ENCODE measurements at regions not wholly inside any gene's neighbourhood (a gene's known extent, or its start where the extent isn't known, plus 50 kb on each side); places are given as distances from the start of the nearest gene placed in this dataset.

DNA sequence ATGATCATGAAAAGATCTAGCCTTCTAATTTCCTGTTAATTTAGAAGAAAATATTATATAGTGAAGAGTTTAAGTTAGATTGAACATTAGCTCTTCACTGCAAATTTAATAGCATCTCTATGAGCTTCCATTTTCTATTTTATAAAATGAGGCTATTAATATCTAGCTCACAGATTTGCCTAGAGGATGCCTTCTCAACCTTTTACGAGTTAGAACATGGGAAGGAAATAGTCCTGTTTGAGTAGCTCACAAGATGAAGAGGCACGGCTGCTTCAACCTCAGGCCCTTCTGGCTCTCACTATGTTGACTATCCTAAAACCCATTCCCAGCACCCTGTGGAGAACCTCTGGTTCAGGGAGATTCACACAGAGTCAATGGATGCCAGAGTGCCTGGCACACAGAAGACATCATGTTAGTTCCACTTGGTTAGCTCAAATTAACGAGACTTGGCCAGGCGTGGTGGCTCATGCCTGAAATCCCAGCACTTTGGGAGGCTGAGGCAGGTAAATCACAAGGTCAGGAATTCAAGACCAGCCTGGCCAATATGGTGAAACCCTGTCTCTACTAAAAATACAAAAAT, 97.9 kb upstream of the GUCY1A1 start:
- TF ChIP-seq, protein P1, sequence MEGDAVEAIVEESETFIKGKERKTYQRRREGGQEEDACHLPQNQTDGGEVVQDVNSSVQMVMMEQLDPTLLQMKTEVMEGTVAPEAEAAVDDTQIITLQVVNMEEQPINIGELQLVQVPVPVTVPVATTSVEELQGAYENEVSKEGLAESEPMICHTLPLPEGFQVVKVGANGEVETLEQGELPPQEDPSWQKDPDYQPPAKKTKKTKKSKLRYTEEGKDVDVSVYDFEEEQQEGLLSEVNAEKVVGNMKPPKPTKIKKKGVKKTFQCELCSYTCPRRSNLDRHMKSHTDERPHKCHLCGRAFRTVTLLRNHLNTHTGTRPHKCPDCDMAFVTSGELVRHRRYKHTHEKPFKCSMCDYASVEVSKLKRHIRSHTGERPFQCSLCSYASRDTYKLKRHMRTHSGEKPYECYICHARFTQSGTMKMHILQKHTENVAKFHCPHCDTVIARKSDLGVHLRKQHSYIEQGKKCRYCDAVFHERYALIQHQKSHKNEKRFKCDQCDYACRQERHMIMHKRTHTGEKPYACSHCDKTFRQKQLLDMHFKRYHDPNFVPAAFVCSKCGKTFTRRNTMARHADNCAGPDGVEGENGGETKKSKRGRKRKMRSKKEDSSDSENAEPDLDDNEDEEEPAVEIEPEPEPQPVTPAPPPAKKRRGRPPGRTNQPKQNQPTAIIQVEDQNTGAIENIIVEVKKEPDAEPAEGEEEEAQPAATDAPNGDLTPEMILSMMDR (IDR thresholded peaks at IDR 0.05) = no peak
- Histone ChIP-seq H3K4me1 (ENCODE audit: control insufficient read depth in 1 of 2, low read depth in 2 of 2) (no peaks in the 10 kb centered on the region), H3K36me3 (no peaks in the 10 kb centered on the region), H3K9me3 (no peaks in the 10 kb centered on the region), H3K4me3 (no peak overlapping the region), H3K27me3 (replicated peaks; ENCODE audit: insufficient read depth) (no peaks in the 10 kb centered on the region), H3K27ac (no peak overlapping the region)
- ATAC-seq (ENCODE audit: insufficient number of reproducible peaks, low FRiP score, low read depth) = no peak
- DNase-seq (ENCODE audit: low spot score) = no peak

DNA sequence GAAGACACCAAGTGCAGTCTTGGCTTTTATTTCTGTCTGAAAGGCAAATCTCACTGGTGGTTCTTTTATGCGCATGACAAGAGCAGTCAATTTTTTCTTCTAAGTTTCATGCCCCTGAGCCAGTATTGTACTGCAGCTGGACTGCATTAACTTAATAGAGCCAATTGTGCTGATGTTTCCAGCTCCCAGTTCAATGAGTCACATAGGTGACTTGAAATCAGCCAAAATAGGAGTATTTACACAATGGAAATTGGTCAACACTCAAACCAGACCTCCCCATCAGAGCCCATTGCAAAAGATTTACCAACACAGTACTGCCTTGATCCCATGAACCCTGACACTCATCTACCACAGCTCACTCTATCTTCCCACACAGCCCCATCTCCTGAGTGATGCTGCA, 100.3 kb upstream of the GUCY1A1 start:
- Histone ChIP-seq H3K27ac (no peak overlapping the region), H3K4me1 (ENCODE audit: control insufficient read depth in 1 of 2, low read depth in 2 of 2) (no peaks in the 10 kb centered on the region), H3K36me3 (no peaks in the 10 kb centered on the region), H3K27me3 (replicated peaks; ENCODE audit: insufficient read depth) (no peaks in the 10 kb centered on the region), H3K4me3 (no peak overlapping the region), H3K9me3 (no peaks in the 10 kb centered on the region)
- TF ChIP-seq, protein P1 (IDR thresholded peaks at IDR 0.05) = no peak
- DNase-seq (ENCODE audit: low spot score) = no peak
- no peak for ATAC-seq (ENCODE audit: insufficient number of reproducible peaks, low FRiP score, low read depth)

DNA sequence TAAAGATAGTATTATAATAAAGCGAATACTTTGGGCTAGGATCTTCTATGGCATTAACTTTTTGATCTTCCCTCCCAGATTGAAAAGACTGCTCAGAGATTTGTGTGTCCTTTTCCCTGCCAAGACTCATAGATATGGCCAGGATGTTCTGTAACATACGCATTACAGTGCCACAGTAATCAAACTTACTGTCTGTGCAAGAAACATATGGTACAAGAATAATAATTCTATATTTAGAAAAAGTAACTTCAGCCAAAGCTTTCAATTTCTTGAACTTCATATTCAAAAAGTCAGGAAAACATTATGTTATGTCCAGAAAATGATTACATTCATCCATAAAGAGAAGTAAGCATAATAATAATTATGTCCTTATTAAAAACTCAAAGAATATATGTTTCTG, 100.9 kb upstream of the GUCY1A1 start:
- Histone ChIP-seq H3K27ac (no peak overlapping the region), H3K4me3 (no peak overlapping the region), H3K36me3 (no peaks in the 10 kb centered on the region), H3K4me1 (ENCODE audit: control insufficient read depth in 1 of 2, low read depth in 2 of 2) (no peaks in the 10 kb centered on the region), H3K9me3 (no peaks in the 10 kb centered on the region), H3K27me3 (replicated peaks; ENCODE audit: insufficient read depth) (no peaks in the 10 kb centered on the region)
- no peak for ATAC-seq (ENCODE audit: insufficient number of reproducible peaks, low FRiP score, low read depth)
- TF ChIP-seq, protein P1 (IDR thresholded peaks at IDR 0.05) = no peak
- DNase-seq (ENCODE audit: low spot score) = no peak

DNA sequence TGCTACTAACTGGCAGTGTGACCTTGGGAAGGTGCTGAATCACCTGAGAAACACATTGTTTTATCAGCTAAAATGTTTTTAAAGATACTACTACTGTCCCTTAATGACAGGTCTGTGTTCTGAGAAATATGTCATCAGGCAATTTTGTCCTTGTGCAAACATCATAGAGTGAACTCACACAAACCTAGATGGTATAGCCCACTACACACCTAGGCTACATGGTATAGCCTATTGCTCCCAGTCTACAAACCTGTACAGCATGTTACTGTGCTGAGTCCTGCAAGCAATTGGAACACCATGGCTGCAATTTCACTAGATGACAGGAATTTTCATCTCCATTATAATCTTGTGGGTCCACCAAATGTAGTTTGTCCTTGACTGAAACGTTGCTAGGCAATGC, 101.3 kb upstream of the GUCY1A1 start:
- H3K27ac ChIP-seq = no peak overlapping the region
- TF ChIP-seq, protein P1 (IDR thresholded peaks at IDR 0.05) = no peak
- no peaks in the 10 kb centered on the region for H3K27me3 ChIP-seq (replicated peaks; ENCODE audit: insufficient read depth)
- H3K4me3 ChIP-seq = no peak overlapping the region
- H3K36me3 ChIP-seq = no peaks in the 10 kb centered on the region
- no peaks in the 10 kb centered on the region for H3K9me3 ChIP-seq
- no peaks in the 10 kb centered on the region for H3K4me1 ChIP-seq (ENCODE audit: control insufficient read depth in 1 of 2, low read depth in 2 of 2)
- no peak for DNase-seq (ENCODE audit: low spot score)
- no peak for ATAC-seq (ENCODE audit: insufficient number of reproducible peaks, low FRiP score, low read depth)

DNA sequence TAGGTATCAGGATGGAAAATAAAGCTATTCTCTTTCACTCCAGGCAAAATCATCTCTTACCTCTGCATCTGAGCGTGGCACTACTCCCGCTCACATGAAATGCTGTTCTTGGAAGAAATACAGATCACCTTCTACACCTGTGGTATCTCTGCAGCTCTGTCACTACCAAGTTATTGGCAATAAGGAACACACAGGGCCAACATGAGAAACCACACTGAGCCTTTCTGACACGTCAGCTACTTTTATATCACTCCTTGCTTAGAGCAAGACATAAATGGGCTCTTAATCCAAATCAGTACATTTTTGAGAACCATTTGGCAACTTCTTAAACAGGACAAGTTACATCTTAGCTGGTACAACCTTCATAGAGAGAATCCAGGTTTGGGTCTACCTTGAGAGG, 101.8 kb upstream of the GUCY1A1 start:
- no peaks in the 10 kb centered on the region for H3K36me3 ChIP-seq
- no peak overlapping the region for H3K4me3 ChIP-seq
- TF ChIP-seq, protein P1 (IDR thresholded peaks at IDR 0.05) = no peak
- ATAC-seq (ENCODE audit: insufficient number of reproducible peaks, low FRiP score, low read depth) (no peak), DNase-seq (ENCODE audit: low spot score) (no peak)
- no peaks in the 10 kb centered on the region for H3K27me3 ChIP-seq (replicated peaks; ENCODE audit: insufficient read depth)
- H3K9me3 ChIP-seq = no peaks in the 10 kb centered on the region
- no peak overlapping the region for H3K27ac ChIP-seq
- no peaks in the 10 kb centered on the region for H3K4me1 ChIP-seq (ENCODE audit: control insufficient read depth in 1 of 2, low read depth in 2 of 2)

All from thoracic aorta (tissue), 2 donors.